ENCODE measurements at regions not wholly inside any gene's neighbourhood (a gene's known extent, or its start where the extent isn't known, plus 50 kb on each side); places are given as distances from the start of the nearest gene placed in this dataset.

GRCh38 chr3:176514297-176514696, 683.0 kb downstream of the TBL1XR1 start (continued):
- TF ChIP-seq HMGN3 (IDR thresholded peaks at IDR 0.05; ENCODE audit: borderline replicate concordance, extremely low read depth, insufficient read length, low read depth, low read length): no peak
- TF ChIP-seq SMAD4 (CRISPR knock-in tag; conservative IDR thresholded peaks at IDR 0.05): no peak
- peak; percentile 24; the same call in 1 of the 2 replicates for TF ChIP-seq CREM (IDR thresholded peaks at IDR 0.05; ENCODE audit: low read depth)
- no peak for TF ChIP-seq CBX3 (IDR thresholded peaks at IDR 0.05; ENCODE audit: borderline replicate concordance in 1 of 2, low read length in 2 of 2)
- TF ChIP-seq RB1 (IDR thresholded peaks at IDR 0.05; ENCODE audit: low read depth): peak; percentile 40; the same call in 1 of the 2 replicates
- TF ChIP-seq, protein P1, sequence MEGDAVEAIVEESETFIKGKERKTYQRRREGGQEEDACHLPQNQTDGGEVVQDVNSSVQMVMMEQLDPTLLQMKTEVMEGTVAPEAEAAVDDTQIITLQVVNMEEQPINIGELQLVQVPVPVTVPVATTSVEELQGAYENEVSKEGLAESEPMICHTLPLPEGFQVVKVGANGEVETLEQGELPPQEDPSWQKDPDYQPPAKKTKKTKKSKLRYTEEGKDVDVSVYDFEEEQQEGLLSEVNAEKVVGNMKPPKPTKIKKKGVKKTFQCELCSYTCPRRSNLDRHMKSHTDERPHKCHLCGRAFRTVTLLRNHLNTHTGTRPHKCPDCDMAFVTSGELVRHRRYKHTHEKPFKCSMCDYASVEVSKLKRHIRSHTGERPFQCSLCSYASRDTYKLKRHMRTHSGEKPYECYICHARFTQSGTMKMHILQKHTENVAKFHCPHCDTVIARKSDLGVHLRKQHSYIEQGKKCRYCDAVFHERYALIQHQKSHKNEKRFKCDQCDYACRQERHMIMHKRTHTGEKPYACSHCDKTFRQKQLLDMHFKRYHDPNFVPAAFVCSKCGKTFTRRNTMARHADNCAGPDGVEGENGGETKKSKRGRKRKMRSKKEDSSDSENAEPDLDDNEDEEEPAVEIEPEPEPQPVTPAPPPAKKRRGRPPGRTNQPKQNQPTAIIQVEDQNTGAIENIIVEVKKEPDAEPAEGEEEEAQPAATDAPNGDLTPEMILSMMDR (IDR thresholded peaks at IDR 0.05 in 2 of 3, conservative IDR thresholded peaks at IDR 0.05 in 1 of 3; ENCODE audit: insufficient read depth in 2 of 3, low read depth in 1 of 3, low read length in 3 of 3): peak; percentile 72 to 85 (median 72)
- no peak for TF ChIP-seq PRPF4 (IDR thresholded peaks at IDR 0.05; ENCODE audit: insufficient read depth, low read depth, low read length, poor library complexity, severe bottlenecking)
- no peak for TF ChIP-seq ZFP30 (CRISPR knock-in tag; IDR thresholded peaks at IDR 0.05; ENCODE audit: borderline replicate concordance)
- peak; percentile 100 for TF ChIP-seq ZKSCAN1 (IDR thresholded peaks at IDR 0.05; ENCODE audit: low read depth, low read length)
- TF ChIP-seq ZBTB17 (CRISPR knock-in tag; IDR thresholded peaks at IDR 0.05): no peak
- TF ChIP-seq HNRNPL (IDR thresholded peaks at IDR 0.05; ENCODE audit: low read depth, low read length): no peak
- peak; percentile 84 for TF ChIP-seq STAG1 (CRISPR knock-in tag; IDR thresholded peaks at IDR 0.05; ENCODE audit: borderline replicate concordance)
- TF ChIP-seq ZNF121 (CRISPR knock-in tag; conservative IDR thresholded peaks at IDR 0.05): no peak
- TF ChIP-seq ZNF175 (CRISPR knock-in tag; IDR thresholded peaks at IDR 0.05; ENCODE audit: low read depth): no peak
- TF ChIP-seq CEBPB (tag; IDR thresholded peaks at IDR 0.05): peak; percentile 63
- no peak for TF ChIP-seq ZNF561 (CRISPR knock-in tag; conservative IDR thresholded peaks at IDR 0.05)
- TF ChIP-seq, protein P2, sequence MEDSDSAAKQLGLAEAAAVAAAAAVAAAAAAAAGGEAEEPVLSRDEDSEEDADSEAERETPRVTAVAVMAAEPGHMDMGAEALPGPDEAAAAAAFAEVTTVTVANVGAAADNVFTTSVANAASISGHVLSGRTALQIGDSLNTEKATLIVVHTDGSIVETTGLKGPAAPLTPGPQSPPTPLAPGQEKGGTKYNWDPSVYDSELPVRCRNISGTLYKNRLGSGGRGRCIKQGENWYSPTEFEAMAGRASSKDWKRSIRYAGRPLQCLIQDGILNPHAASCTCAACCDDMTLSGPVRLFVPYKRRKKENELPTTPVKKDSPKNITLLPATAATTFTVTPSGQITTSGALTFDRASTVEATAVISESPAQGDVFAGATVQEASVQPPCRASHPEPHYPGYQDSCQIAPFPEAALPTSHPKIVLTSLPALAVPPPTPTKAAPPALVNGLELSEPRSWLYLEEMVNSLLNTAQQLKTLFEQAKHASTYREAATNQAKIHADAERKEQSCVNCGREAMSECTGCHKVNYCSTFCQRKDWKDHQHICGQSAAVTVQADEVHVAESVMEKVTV (CRISPR knock-in tag; IDR thresholded peaks at IDR 0.05): peak; percentile 90
- TF ChIP-seq ZFP36 (IDR thresholded peaks at IDR 0.05; ENCODE audit: low read depth, low read length, partially characterized antibody): peak; percentile 23
- TF ChIP-seq HEY1 (CRISPR knock-in tag; IDR thresholded peaks at IDR 0.05; ENCODE audit: borderline replicate concordance): no peak
- TF ChIP-seq ZBED1 (IDR thresholded peaks at IDR 0.05): no peak
- peak; percentile 94 to 95 for TF ChIP-seq RAD21 (CRISPR knock-in tag; conservative IDR thresholded peaks at IDR 0.05 in 1 of 2, IDR thresholded peaks at IDR 0.05 in 1 of 2)
- TF ChIP-seq SMC3 (conservative IDR thresholded peaks at IDR 0.05; ENCODE audit: insufficient read depth, low read depth, low read length): peak; percentile 88
- no peak for TF ChIP-seq TRIM28 (IDR thresholded peaks at IDR 0.05)
- no peak for TF ChIP-seq BCL6 (CRISPR knock-in tag; IDR thresholded peaks at IDR 0.05)
- TF ChIP-seq SMARCA5 (IDR thresholded peaks at IDR 0.05): no peak
- TF ChIP-seq NCOA4 (IDR thresholded peaks at IDR 0.05; ENCODE audit: partially characterized antibody): no peak
- no peak for TF ChIP-seq TSC22D4 (tag; IDR thresholded peaks at IDR 0.05)
- TF ChIP-seq NFE2 (IDR thresholded peaks at IDR 0.05; ENCODE audit: low read depth): no peak
- TF ChIP-seq HMG20A (CRISPR knock-in tag; conservative IDR thresholded peaks at IDR 0.05): no peak

All from K562 (cell line).